GM23338 (cell line): ENCODE measurements at regions not wholly inside any gene's neighbourhood (a gene's known extent, or its start where the extent isn't known, plus 50 kb on each side); places are given as distances from the start of the nearest gene placed in this dataset.

ENCODE experiments used
- ATAC-seq: fragments of 200-7000 bp; cut with Tn5 transposase; 3 replicates; pipeline ENCODE4 v1.9.1; 2020
- DNase-seq: peaks from one replicate; pipeline ENCODE4 v3.0.0-alpha.2; 2015; ENCODE audit warnings: low spot score
- H2AFZ ChIP-seq: fragments of 200-600 bp; sonication (generic); 2 replicates; pipeline ENCODE4 v1.8.0; 2016; ENCODE audit warnings: antibody characterized with exemption, mild to moderate bottlenecking, moderate library complexity
- H3F3A ChIP-seq: fragments of 200-600 bp; sonication (generic); replicated peaks from 2 replicates; pipeline ENCODE4 v1.8.0; 2017; ENCODE audit warnings: antibody characterized with exemption, mixed run types, low read depth
- H3K27ac ChIP-seq: fragments of 200-600 bp; sonication (generic); 2 replicates; pipeline ENCODE4 v1.6.1; 2016; ENCODE audit warnings: low read depth
- H3K27me3 ChIP-seq: fragments of 200-600 bp; sonication (generic); 2 replicates; pipeline ENCODE4 v1.8.0; 2016; ENCODE audit warnings: mild to moderate bottlenecking, mixed run types, moderate library complexity; ENCODE audit not compliant: insufficient read depth
- H3K36me3 ChIP-seq: fragments of 200-600 bp; sonication (generic); 2 replicates; pipeline ENCODE4 v1.8.0; 2016; ENCODE audit warnings: mild to moderate bottlenecking; ENCODE audit not compliant: insufficient read depth
- H3K4me1 ChIP-seq: fragments of 200-600 bp; sonication (generic); 2 replicates; pipeline ENCODE4 v1.8.0; 2016; ENCODE audit warnings: mild to moderate bottlenecking, moderate library complexity; ENCODE audit not compliant: insufficient read depth
- H3K4me2 ChIP-seq: fragments of 200-600 bp; sonication (generic); 2 replicates; pipeline ENCODE4 v1.7.1; 2017; ENCODE audit warnings: mixed run types
- H3K4me3 ChIP-seq: fragments of 200-600 bp; sonication (generic); 2 replicates; pipeline ENCODE4 v1.6.1; 2016; ENCODE audit warnings: mixed run types
- H3K79me2 ChIP-seq: fragments of 200-600 bp; sonication (generic); replicated peaks from 2 replicates; pipeline ENCODE4 v1.8.0; 2017; ENCODE audit warnings: mild to moderate bottlenecking; ENCODE audit not compliant: insufficient read depth
- H3K9me2 ChIP-seq: fragments of 200-600 bp; sonication (generic); 2 replicates; pipeline ENCODE4 v1.8.0; 2017; ENCODE audit not compliant: insufficient read depth
- H4K20me1 ChIP-seq: fragments of 200-600 bp; sonication (generic); replicated peaks from 2 replicates; pipeline ENCODE4 v1.8.0; 2017; ENCODE audit warnings: mild to moderate bottlenecking; ENCODE audit not compliant: insufficient read depth
- H3K27ac Mint-ChIP-seq: 2 replicates; pipeline ENCODE4 v1.8.0; 2020; ENCODE audit warnings: inconsistent platforms, mild to moderate bottlenecking, moderate library complexity, mixed read lengths
- H3K27me3 Mint-ChIP-seq: 3 replicates; pipeline ENCODE4 v1.8.0; 2022; ENCODE audit warnings: low read depth, mild to moderate bottlenecking, moderate library complexity, mixed read lengths, inconsistent platforms; ENCODE audit not compliant: insufficient read depth, poor library complexity
- H3K36me3 Mint-ChIP-seq: 3 replicates; pipeline ENCODE4 v1.8.0; 2021; ENCODE audit warnings: low read depth, mild to moderate bottlenecking, inconsistent platforms, moderate library complexity, mixed read lengths
- H3K4me1 Mint-ChIP-seq: 3 replicates; pipeline ENCODE4 v1.8.0; 2020; ENCODE audit warnings: mild to moderate bottlenecking, inconsistent platforms, mixed read lengths
- H3K4me3 Mint-ChIP-seq: 3 replicates; pipeline ENCODE4 v1.8.0; 2021; ENCODE audit warnings: moderate library complexity, mild to moderate bottlenecking, inconsistent platforms, mixed read lengths
- H3K9me3 Mint-ChIP-seq: 3 replicates; pipeline ENCODE4 v1.8.0; 2020; ENCODE audit warnings: moderate library complexity, mild to moderate bottlenecking, inconsistent platforms, mixed read lengths
- CTCF ChIP-seq, 2 experiments: fragments of 200-600 bp in 1 of 2; sonication (generic) in 1 of 2; conservative IDR thresholded peaks; 2 replicates each; pipeline versions ENCODE4 v1.5.1 to v1.6.1; 2016 to 2017; ENCODE audit warnings: antibody characterized with exemption in 2 of 2, low read depth in 2 of 2, mild to moderate bottlenecking in 2 of 2, moderate library complexity in 1 of 2
- ETS1 ChIP-seq: IDR thresholded peaks from 2 replicates; pipeline ENCODE4 v1.6.1; 2016; ENCODE audit warnings: antibody characterized with exemption
- EZH2phosphoT487 ChIP-seq: fragments of 200-600 bp; sonication (generic); IDR thresholded peaks from one replicate; pipeline ENCODE4 v1.8.1; 2018; ENCODE audit warnings: antibody characterized with exemption; ENCODE audit not compliant: unreplicated experiment
- JUNB ChIP-seq: IDR thresholded peaks from one replicate; pipeline ENCODE4 v1.6.1; 2016; ENCODE audit warnings: antibody characterized with exemption; ENCODE audit not compliant: unreplicated experiment
- NANOG ChIP-seq: IDR thresholded peaks from 2 replicates; pipeline ENCODE4 v1.6.1; 2016; ENCODE audit warnings: antibody characterized with exemption, borderline replicate concordance
- POLR2AphosphoS5 ChIP-seq: IDR thresholded peaks from 2 replicates; pipeline ENCODE4 v1.6.1; 2016; ENCODE audit warnings: antibody characterized with exemption, low read depth
- STAT1 ChIP-seq: IDR thresholded peaks from one replicate; pipeline ENCODE4 v1.6.1; 2016; ENCODE audit warnings: antibody characterized with exemption; ENCODE audit not compliant: unreplicated experiment
- ZNF114 ChIP-seq: fragments of 250-450 bp; sonication (Bioruptor Pico); IDR thresholded peaks from 2 replicates; pipeline ENCODE4 v1.5.0; 2020; ENCODE audit warnings: mild to moderate bottlenecking, moderate library complexity
- ZNF331 ChIP-seq: fragments of 250-450 bp; sonication (Bioruptor Pico); IDR thresholded peaks from 2 replicates; pipeline ENCODE4 v1.5.0; 2020; ENCODE audit warnings: low read depth, mild to moderate bottlenecking, moderate library complexity

GRCh38 chr2:19652811-19653210, 249.0 kb downstream of the TTC32 start (continued):
- TF ChIP-seq CTCF (conservative IDR thresholded peaks at IDR 0.05; ENCODE audit: low read depth in 2 of 2) (no peak), ETS1 (no peak), NANOG (no peak), ZNF331 (CRISPR knock-in tag) (no peak), ZNF114 (CRISPR knock-in tag) (no peak), POLR2AphosphoS5 (no peak), EZH2phosphoT487 (no peak)

- H3K27me3 ChIP-seq, result no peaks in the 10 kb centered on the region
- no peak overlapping the region for H3K27ac Mint-ChIP-seq
- DNase-seq, result no peak
- peaks cover 9% of the 10 kb centered on the region; the same call in 2 of the 3 replicates for H3K4me1 Mint-ChIP-seq
- no peaks in the 10 kb centered on the region for H3K9me3 Mint-ChIP-seq
- peak overlapping the region; percentile 24; the same call in 1 of the 2 replicates for H2AFZ ChIP-seq
- no peak overlapping the region for H3K4me2 ChIP-seq
- H3K27me3 Mint-ChIP-seq, result peaks cover 3% of the 10 kb centered on the region
- no peaks in the 10 kb centered on the region for H3K36me3 Mint-ChIP-seq
- H3K4me1 ChIP-seq, result peaks cover 4% of the 10 kb centered on the region; the same call in 1 of the 2 replicates
- H3K4me3 Mint-ChIP-seq, result no peak overlapping the region
- ATAC-seq, result no peak
- H3K79me2 ChIP-seq, result no peaks in the 10 kb centered on the region
- TF ChIP-seq JUNB (no peak), CTCF (conservative IDR thresholded peaks at IDR 0.05; ENCODE audit: low read depth in 2 of 2) (no peak), EZH2phosphoT487 (no peak), STAT1 (no peak)
- H4K20me1 ChIP-seq, result no peaks in the 10 kb centered on the region
- H3F3A ChIP-seq, result no peaks in the 10 kb centered on the region
- H3K9me2 ChIP-seq, result 0 out of 2 replicates have a peak, but pooled peaks cover 6% of the 10 kb centered on the region
- no peak overlapping the region for H3K4me3 ChIP-seq
- no peaks in the 10 kb centered on the region for H3K36me3 ChIP-seq
- H3K27ac ChIP-seq, result no peak overlapping the region
These were observed 250.3 kb downstream of the TTC32 start for GRCh38 chr2:19651466-19651865.
